Skin of body (tissue), 1 donor: ENCODE measurements at regions not wholly inside any gene's neighbourhood (a gene's known extent, or its start where the extent isn't known, plus 50 kb on each side); places are given as distances from the start of the nearest gene placed in this dataset.
"Not testable (repeated sequence)": the region's sequence is repeated elsewhere in the genome, so short reads cannot be mapped to it uniquely, and the experiment has no call there.

ENCODE experiments used
- DNase-seq: peaks from one replicate; lab custom pipeline; 2025; lab: John Stamatoyannopoulos, UW

DNA sequence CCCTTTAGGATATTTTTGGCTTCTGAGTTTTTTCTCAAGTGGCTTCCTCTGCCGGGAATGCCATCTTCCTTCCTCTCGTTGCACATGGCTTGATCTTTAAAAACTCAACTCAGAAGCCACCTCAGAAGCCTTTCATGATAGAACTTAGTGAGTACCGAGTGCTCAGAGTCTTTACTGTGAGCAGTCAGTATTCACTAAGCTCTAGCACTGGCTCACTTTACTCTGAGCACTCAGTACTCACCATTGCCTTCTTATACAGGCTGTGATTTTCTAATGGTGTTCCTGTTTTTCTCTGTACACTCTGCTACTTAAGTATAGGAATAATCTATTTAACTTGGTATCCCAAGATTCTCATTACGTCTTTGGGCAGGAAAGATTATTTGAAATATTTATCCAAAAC is 116.2 kb downstream of the PFDN4 start:
- DNase-seq: no peak

DNA sequence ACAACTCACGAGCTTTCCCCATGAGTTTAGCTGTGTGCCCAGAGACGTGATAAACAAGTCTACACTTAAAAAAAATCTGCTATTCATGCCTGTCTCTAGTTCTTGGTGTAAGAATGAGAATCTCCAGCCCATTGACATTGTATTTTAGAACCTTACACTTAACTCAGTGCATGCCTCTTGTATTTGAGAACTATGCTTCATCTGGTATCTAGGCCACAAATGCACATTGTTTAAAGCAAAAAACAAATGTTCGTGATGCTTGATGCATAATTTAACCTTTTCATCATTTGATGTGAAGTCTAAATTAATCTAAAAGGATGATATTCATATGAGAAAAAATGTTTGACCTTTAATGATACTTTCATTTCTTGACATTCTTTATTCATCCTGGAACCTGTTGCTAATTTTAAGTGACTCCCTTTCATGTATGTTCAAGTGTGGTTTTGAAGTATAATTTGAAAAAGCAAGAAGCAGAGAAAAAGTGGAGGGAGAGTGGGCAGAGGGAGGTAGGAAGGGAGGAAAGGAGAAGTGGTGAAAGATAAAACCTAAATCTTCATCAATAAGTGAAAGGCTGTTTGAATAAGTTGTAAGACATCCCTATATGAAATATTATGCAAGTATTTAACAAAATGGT is 116.9 kb downstream of the PFDN4 start:
- no peak for DNase-seq

DNA sequence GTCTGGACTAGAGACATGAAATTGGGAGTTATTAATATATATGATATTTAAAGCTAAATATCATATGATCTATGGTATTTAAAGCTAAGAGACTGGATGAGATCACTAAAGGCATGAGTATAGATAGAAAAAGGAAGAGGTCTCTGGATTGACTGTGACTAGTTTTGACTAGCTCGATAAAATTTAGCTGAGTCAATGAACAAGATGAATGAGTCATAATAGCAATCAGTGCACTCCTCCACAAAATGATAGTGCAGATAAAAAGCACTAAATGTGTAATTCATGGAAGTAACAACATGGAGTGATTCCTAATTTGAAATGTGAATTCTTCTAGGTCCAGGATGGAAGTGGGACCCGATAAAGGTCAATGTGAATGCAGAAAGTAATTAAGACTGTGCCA is 127.4 kb downstream of the PFDN4 start:
- DNase-seq: no peak

DNA sequence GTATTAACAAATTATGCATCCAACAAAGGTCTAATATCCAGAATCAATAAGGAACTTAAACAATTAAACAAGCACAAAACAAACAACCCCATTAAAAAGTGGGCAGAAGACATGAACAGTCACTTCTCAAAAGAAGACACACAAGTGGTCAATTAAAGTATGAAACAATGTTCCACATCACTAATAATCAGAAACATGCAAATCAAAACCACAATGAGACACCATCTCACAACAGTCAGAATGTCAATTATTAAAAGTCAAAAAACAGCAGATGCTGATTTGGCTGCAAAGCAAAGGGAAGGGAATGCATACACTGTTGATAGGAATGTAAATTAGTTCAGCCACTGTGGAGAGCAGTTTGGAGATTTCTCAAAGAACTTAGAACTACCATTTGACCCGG is 129.3 kb downstream of the PFDN4 start:
- no peak for DNase-seq

DNA sequence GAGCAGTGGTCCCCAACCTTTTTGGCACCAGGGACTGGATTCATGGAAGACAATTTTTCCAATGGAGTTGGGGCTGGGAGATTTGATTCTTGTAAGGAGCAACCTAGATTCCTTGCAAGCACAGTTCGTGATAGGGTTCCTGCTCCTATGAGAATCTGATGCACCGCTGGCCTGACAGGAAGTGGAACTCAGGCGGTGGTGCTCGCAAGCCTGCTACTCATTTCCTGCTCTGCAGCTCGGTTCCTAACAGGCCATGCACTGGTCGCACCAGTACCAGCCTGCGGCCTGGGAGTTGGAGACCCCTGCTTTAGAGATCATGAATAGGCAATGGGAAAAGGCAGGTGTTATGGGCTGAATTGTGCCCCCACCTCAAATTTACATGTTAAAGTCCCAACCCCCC is 131.2 kb downstream of the PFDN4 start:
- no peak for DNase-seq

DNA sequence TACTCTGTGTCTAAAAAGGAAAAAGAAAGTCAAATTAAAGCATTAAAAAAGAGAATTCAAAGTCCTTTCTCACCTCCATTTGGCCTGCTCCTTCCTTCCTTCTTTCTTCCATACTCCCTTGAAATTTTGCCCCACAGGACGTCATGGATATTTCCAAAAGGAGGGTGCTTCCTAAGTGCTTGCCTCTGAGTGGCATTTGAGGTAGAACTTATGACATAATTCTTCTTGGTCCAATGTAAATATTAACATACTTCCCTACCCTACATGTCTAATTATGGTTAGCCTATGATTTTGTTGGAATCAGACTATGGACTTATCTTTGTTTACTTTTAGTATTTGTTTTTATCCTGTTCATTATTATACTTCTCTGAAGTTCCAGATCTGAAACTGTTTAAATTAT is 132.3 kb downstream of the PFDN4 start:
- no peak for DNase-seq

DNA sequence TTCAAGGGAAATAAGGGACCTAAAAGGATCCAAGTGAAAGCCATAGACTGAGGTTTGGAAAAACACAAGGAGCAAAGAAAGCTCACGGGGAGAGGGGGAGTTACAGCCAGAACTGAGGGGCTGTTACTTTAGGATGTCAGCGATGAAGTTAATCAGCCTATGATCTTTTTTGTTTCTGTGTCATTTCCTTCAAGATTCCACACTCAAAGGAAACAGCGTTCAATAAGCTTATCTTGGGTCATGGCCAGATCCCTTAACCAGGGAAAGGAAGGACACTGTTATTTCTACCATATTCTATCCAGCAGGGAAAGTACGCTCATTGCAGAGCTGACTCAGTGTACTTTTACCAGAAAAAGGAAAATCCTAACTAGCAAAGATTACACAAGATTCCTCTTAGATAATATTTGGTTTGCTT is 132.8 kb downstream of the PFDN4 start:
- DNase-seq: no peak

DNA sequence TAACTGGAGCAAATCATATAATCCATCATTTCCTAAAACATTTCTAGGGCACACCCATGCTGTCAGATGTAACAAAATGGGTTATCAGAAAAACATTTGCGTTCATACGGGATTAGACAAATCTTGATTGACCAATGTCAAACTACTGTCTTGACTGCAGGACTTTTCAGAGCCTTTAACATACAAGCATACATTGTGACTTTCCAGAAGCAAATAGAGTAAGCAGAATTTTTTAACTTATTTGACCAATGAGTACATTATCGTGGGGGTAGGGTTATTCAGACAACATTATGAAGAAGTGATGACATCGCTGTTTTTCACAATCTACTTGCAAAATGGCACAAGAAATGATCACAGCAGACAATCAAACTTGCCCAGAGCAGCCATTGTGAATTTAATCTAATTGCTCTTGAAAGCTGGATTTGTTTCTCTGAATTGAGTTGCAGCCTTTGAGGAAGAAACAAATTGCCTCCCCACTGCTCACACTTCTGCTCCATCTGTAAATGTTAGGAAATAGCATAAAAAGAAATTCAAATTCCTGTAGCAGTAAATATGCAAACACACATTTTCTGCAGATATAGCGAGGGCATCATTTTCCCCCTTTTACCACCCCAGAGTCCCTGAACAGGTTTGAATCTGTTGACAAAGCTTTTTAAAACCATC is 133.0 kb upstream of the DOK5 start:
- DNase-seq: no peak

DNA sequence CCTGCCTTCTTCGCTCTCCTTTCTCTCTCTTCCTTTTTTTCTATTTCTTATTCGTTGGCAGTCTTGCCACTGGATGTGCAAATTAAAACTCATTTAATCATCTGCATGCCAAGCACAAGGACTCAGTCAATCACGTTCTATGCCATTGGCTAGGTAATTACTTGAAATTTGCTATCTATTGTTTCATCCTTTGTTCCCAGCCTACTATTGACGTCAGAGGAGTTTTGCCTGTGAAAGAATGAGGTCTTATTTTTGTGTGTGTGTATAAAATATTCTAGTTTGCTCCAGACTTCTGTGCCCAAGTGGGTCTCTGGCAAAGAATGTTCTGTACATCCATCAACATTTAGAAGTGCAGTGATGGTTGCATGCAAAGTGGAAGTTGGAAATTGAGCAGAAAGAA is 132.3 kb upstream of the DOK5 start:
- DNase-seq: no peak

DNA sequence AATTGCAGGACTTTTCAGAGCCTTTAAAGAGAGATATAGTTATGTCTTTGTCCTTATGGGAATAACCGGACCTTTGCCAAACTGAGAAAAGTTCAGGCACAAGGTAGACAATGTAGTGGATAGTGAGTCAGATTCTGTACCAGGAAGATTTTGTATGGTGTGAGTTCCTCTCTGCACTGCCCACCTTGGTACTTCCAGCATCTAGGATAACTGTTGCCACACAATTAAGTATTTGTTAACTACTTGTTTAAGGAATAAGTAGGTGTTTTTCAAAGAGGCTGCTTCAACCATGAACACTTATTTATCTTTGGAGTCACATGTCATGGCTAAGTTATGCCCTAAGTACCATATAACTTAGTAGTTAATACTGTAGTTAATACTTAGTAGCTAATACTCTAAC is 131.8 kb upstream of the DOK5 start:
- no peak for DNase-seq

DNA sequence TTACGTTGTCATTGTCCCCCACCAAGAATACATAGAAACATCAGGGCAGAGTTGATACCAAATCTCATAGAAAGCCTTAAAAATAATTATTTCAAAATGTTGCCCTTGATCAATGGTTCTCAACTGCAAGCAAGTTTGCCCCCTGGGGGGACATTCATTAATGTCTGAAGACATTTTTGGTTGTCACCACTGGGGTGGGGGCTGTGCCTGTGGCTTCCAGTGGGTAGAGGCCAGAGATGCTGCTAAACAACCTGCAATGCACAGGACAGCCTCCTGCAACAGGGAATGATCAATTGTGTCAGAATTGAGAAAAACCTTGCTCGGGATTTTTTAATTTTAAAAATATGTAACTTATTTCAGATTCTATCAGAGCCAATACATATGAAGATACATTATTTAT is 130.6 kb upstream of the DOK5 start:
- no peak for DNase-seq

DNA sequence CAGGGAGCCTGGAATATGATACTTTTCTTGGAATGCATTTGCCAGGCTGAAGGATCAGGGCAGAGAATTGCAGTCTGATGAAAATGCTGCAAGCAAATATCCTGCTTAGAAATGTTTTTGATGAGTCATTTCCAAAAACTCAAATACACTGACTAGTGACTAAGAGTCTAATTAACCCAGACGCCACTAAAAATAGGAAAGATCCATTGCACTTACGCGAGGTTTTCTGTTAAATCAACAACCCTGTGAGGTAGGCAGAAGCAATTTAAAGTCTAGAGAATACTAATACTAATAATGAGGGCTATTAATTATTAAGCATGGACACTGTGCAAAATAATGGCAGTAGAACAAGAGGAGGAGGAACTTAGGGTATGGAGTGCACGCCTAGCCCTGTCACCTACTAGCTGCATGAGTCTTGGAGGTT is 130.1 kb upstream of the DOK5 start:
- DNase-seq: peak; percentile 9

DNA sequence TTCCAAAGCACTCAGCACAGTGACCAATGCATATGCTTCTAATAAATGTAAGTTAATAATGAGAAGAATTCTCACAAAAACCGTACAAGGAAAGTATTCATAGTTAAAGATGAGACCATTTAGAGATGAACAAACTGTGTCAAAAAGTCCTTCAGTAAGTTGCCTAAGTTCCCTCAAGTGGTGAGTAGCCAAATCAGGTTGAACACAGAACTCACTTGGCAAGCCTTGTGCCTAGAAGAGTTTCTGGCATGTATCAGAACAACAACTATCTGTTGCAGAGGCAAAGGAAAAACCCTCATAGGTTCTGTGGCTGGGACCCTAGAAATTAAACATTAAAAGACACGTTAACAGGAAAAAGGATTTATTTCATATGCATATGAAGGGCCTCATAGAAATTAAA is 129.6 kb upstream of the DOK5 start:
- DNase-seq: no peak

DNA sequence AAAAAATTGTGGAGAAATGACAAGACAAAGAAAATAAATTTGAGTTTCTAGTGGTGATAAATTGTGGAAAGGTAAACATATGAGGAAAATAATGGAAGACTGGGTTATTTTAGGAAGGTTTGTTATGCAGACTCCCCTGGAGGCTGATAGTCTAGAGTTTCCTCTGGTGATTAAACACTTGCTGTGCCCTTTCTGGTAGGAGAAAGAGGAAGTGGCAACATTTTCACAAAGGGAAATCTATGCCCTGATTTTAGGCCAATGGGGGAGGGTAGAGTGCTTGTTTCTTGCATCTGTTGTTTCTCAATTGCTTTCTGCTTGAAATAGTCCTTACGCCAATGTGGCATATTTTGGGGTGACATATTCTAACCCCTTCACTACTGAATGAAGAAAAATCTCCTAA is 129.1 kb upstream of the DOK5 start:
- no peak for DNase-seq

DNA sequence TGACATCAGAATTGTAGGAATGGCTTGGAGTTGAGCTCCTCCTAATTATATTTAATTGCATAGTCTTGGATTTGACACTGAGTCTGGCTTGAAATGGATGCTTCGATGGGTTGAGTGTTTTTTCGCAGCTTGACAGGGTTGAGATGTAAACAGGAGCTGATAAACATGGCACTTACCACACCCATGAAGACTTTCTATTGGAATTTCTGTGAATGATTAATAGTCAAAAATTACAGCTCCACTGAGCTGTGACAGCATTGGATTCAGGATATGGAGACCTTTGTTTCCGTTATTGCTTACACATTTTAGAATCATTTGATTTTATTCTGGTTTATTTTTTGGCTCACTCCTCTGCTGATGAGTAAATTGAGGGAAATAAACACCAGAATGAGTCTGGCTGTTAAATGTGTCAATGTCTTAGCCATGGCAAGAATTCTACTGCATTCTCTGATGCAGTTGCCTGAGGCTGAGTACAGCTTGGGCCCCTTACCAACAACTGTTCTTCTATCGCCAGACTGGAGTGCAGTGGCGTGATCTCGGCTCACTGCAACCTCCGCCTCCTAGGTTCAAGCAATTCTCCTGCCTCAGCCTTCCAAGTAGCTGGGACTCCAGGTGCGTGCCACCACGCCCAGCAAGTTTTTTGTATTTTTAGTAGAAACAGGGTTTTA is 128.1 kb upstream of the DOK5 start:
- no peak for DNase-seq

DNA sequence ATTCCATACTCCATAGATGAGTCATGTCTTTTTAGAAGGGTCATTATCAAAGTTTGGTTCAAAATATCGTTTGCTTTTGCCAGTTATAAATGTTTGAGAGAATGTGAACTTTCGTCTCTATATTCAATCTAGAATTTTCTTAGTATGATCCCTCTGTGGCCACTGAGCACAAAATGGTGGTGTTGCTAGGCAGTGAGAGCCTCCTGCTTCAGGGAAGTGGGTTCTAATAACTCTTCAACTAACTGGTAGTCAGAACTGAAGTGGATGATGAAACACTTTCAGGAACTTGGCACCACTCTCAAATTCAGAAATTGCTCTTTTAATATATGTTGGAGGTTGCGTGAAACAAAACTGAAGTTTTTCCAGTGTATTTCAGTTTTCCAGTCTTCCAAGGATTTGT is 125.0 kb upstream of the DOK5 start:
- DNase-seq: no peak

DNA sequence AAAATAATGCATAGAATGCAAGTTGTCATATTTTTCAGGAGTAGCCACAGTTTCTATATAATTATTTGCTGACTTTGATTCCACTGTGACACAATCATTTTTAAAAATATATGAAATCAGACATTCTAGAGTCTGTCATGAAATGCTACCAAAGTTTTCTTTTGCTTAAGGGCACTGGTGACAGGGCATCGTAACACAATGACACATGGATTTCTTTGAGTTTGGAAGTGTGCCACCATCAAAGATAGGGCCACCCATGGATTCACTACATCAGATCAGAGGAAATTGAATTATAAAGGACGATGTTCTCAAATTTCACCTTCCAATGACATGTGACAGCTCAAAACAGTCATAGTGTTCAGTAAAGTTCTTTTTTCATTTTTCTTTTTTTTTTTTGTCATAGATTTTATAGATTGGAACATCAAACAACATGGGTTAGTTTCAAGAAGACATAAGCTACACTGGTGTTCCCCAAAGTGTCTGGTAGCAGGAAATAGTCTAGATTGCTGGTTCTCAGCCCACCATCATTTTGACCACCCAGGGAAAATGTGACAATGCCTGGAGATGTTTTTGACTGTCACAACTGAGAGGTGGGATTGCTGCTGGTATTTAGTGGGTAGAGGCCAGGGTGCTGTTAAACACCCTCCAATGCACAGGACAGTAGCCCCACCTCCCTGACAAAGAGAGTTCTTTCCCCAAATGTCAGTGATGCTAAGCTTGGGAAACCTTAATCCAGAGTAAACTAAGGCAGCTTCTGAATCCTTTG is 123.8 kb upstream of the DOK5 start:
- no peak for DNase-seq

DNA sequence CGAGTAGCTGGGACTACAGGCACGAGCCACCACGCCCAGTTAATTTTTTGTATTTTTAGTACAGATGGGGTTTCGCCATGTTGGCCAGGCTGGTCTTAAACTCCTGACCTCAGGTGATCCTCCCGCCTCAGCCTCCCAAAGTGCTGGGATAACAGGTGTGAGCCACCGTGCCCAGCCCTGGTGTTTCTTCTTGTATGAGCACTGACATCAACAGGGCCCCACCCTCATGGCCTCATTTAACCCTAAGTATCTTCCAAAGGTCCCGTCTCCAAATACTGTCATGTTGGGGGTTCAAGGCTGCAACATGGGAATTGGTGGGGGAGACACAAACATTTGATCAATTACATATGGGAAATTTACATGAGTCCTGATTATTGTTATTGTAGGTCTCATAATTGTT is 122.9 kb upstream of the DOK5 start:
- not testable (repeated sequence) for DNase-seq

DNA sequence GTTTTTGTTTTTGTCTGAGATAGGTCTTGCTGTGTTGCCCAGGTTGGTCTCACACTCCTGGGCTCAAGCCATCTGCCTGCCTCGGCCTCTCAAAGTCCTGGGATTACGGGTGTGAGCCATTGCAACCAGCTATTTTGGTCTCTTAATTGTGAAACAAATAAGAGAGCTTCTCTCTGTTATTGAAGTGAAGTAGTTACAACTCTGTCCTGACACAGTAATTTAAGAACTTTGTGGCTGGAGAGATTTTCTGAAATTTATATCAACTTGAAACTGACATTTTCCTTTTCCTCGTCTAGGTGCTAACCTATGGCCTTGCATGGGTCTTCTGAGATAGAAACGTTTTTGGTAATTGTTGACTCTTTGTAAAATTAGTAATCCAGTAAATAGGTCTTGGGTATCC is 122.1 kb upstream of the DOK5 start:
- DNase-seq: no peak

DNA sequence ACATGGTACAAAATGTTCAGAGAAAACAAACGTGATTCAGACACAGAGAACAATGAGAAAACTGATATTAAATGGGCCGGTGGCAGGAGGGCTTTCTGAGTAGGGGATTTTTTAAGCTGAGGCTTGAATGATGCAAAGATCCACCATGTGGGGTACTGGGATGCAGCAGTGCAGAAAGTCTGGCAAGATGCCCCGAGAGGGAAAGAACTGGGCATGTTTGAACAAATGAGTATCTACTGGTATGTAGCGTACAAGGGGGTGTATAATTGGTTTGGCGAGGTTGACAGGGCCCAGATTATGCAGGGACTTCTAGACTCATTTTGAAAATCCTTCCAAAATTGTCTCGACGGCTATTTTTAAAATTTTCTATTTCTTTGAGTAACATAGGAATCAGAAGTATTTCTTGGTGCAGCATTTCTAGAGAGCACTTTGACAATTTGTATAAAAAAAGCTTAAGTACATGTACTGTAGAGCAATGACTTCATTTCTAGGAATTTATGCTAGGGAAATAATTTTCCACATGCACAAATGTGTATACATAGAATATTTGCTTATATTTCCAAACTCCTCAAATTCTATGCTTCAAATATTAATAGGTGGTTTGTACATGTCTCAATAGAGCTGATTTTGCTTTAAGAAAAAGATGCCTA is 119.6 kb upstream of the DOK5 start:
- no peak for DNase-seq

DNA sequence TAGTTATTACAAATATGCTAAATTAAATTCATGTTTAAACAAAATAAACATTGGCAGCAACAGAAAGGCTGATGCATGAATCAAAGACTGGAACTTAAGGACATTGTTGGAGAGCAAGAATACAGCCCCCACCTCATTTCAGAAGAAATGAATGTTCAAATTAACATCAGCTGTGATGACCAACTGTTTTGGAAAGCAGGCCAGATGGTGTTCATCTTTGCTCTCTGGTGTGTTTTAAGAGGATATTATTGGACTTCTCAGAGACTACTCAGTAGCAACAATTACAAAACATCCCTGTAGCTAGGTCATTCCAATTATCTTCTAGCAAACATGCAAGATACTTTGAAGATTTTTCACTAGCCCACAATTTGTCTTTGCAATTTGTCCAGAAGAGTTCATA is 118.6 kb upstream of the DOK5 start:
- DNase-seq: no peak

DNA sequence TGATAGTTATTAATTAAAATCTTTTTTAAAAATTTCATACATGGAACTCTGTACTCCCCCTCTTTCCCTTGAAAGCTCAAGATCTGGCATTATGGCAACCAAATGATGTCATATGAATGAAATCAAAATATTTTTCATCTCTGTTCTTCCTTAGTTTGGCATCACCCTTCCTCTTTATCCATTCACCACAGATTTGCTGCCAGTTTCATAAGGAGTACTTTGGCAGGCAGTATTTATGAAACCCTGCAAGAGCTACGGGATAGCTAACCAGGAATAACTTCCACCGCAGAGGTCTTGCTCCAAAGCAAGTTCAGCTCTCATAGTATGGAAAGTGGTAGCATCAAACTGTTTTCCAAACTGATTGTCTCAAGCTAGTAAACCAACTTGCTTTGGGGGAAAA is 113.9 kb upstream of the DOK5 start:
- DNase-seq: no peak
